GM18870 (cell line): ENCODE measurements at regions not wholly inside any gene's neighbourhood (a gene's known extent, or its start where the extent isn't known, plus 50 kb on each side); places are given as distances from the start of the nearest gene placed in this dataset.
"Not testable (repeated sequence)": the region's sequence is repeated elsewhere in the genome, so short reads cannot be mapped to it uniquely, and the experiment has no call there.

ENCODE experiments used
- ATAC-seq: cut with Tn5 transposase; IDR thresholded peaks from one replicate; pipeline ENCODE4 v1.9.1; 2021; ENCODE audit warnings: moderate library complexity; ENCODE audit not compliant: unreplicated experiment

- ATAC-seq = no peak
These were observed 231.6 kb upstream of the CWC22 start for GRCh38 chr2:180238729-180239128.

GRCh38 chr2:180236061-180236460, 229.0 kb upstream of the CWC22 start:
- not testable (repeated sequence) for ATAC-seq

- not testable (repeated sequence) for ATAC-seq
These were observed 228.4 kb upstream of the CWC22 start for GRCh38 chr2:180235506-180235905.

GRCh38 chr2:180234991-180235390, 227.9 kb upstream of the CWC22 start:
- ATAC-seq = not testable (repeated sequence)

- no peak for ATAC-seq
These were observed 223.9 kb upstream of the CWC22 start for GRCh38 chr2:180231015-180231414.

- no peak for ATAC-seq
These were observed 220.4 kb upstream of the CWC22 start for GRCh38 chr2:180227461-180227860.

- no peak for ATAC-seq
These were observed 218.0 kb upstream of the CWC22 start for GRCh38 chr2:180225118-180225517.

- no peak for ATAC-seq
These were observed 215.5 kb upstream of the CWC22 start for GRCh38 chr2:180222644-180223043.

- ATAC-seq = no peak
These were observed 212.4 kb upstream of the CWC22 start for GRCh38 chr2:180219491-180219890.

GRCh38 chr2:180208841-180209240, 201.7 kb upstream of the CWC22 start:
- no peak for ATAC-seq

- ATAC-seq = no peak
These were observed 198.6 kb upstream of the CWC22 start for GRCh38 chr2:180205621-180206235.

GRCh38 chr2:180203972-180204371, 196.9 kb upstream of the CWC22 start:
- ATAC-seq = no peak

GRCh38 chr2:180202467-180202951, 195.4 kb upstream of the CWC22 start:
- ATAC-seq = no peak

GRCh38 chr2:180196419-180196977, 189.4 kb upstream of the CWC22 start:
- ATAC-seq = no peak

GRCh38 chr2:180195847-180196246, 188.8 kb upstream of the CWC22 start:
- no peak for ATAC-seq

- ATAC-seq = no peak
These were observed 184.5 kb upstream of the CWC22 start for GRCh38 chr2:180191432-180192124.

- ATAC-seq = no peak
These were observed 183.8 kb upstream of the CWC22 start for GRCh38 chr2:180190851-180191250.

GRCh38 chr2:180187611-180188010, 180.5 kb upstream of the CWC22 start:
- no peak for ATAC-seq

- no peak for ATAC-seq
These were observed 177.4 kb upstream of the CWC22 start for GRCh38 chr2:180184506-180184905.

GRCh38 chr2:180180511-180180910, 173.4 kb upstream of the CWC22 start:
- no peak for ATAC-seq

GRCh38 chr2:180177534-180177933, 170.4 kb upstream of the CWC22 start:
- no peak for ATAC-seq

GRCh38 chr2:180175736-180176135, 168.6 kb upstream of the CWC22 start:
- ATAC-seq = no peak
